GM12891 (cell line): ENCODE measurements at regions not wholly inside any gene's neighbourhood (a gene's known extent, or its start where the extent isn't known, plus 50 kb on each side); places are given as distances from the start of the nearest gene placed in this dataset.

Experiments used
- PAX5 ChIP-seq: IDR thresholded peaks from 2 replicates; pipeline ENCODE4 v1.6.1; 2011; ENCODE audit warnings: low read length, moderate library complexity, mild to moderate bottlenecking; ENCODE audit not compliant: insufficient read depth, severe bottlenecking
- POLR2A ChIP-seq: IDR thresholded peaks from 2 replicates; pipeline ENCODE4 v1.6.1; 2011; ENCODE audit warnings: low read depth, low read length, control low read depth
- POLR2AphosphoS5 ChIP-seq: IDR thresholded peaks from 2 replicates; pipeline ENCODE4 v1.6.1; 2011; ENCODE audit warnings: low read depth, low read length, control low read depth
- POU2F2 ChIP-seq: IDR thresholded peaks from 2 replicates; pipeline ENCODE4 v1.6.1; 2011; ENCODE audit warnings: low read depth, mild to moderate bottlenecking, control low read depth, low read length, moderate library complexity
- SPI1 ChIP-seq: IDR thresholded peaks from 2 replicates; pipeline ENCODE4 v1.6.1; 2011; ENCODE audit warnings: low read depth, low read length, control low read depth
- TAF1 ChIP-seq: IDR thresholded peaks from 2 replicates; pipeline ENCODE4 v1.6.1; 2011; ENCODE audit warnings: low read depth, low read length, control low read depth

- TF ChIP-seq POLR2A: no peak
- no peak for TF ChIP-seq POLR2AphosphoS5
- TF ChIP-seq TAF1: no peak
- no peak for TF ChIP-seq SPI1
- no peak for TF ChIP-seq PAX5
- no peak for TF ChIP-seq POU2F2
Measured at GRCh38 chr4:164023214-164023613, 528.7 kb downstream of the TMA16 start.
